ENCODE measurements at regions not wholly inside any gene's neighbourhood (a gene's known extent, or its start where the extent isn't known, plus 50 kb on each side); places are given as distances from the start of the nearest gene placed in this dataset.
"Not testable (repeated sequence)": the region's sequence is repeated elsewhere in the genome, so short reads cannot be mapped to it uniquely, and the experiment has no call there.

GRCh38 chr4:38279650-38280322, 319.6 kb downstream of the PTTG2 start:
- DNase-seq = no peak

- DNase-seq = no peak
Observed at GRCh38 chr4:38280323-38280706, 320.1 kb downstream of the PTTG2 start.

- no peak for DNase-seq
Observed at GRCh38 chr4:38281371-38282071, 321.3 kb downstream of the PTTG2 start.

GRCh38 chr4:38283724-38284123, 323.5 kb downstream of the PTTG2 start:
- DNase-seq = no peak

- DNase-seq = no peak
Observed at GRCh38 chr4:38284294-38285030, 324.3 kb downstream of the PTTG2 start.

- no peak for DNase-seq
Observed at GRCh38 chr4:38287101-38287851, 327.1 kb downstream of the PTTG2 start.

- DNase-seq = no peak
Observed at GRCh38 chr4:38289553-38289952, 329.4 kb downstream of the PTTG2 start.

GRCh38 chr4:38290366-38290765, 330.2 kb downstream of the PTTG2 start:
- DNase-seq = no peak

GRCh38 chr4:38290914-38291313, 330.7 kb downstream of the PTTG2 start:
- DNase-seq = no peak

GRCh38 chr4:38292529-38292928, 332.3 kb downstream of the PTTG2 start:
- DNase-seq = no peak

- no peak for DNase-seq
Observed at GRCh38 chr4:38294238-38294637, 334.0 kb downstream of the PTTG2 start.

- no peak for DNase-seq
Observed at GRCh38 chr4:38297061-38297460, 336.9 kb downstream of the PTTG2 start.

- no peak for DNase-seq
Observed at GRCh38 chr4:38298868-38299713, 338.9 kb downstream of the PTTG2 start.

- no peak for DNase-seq
Observed at GRCh38 chr4:38302910-38303309, 342.7 kb downstream of the PTTG2 start.

- not testable (repeated sequence) for DNase-seq
Observed at GRCh38 chr4:38304460-38304859, 344.3 kb downstream of the PTTG2 start.

GRCh38 chr4:38306482-38307071, 346.4 kb downstream of the PTTG2 start:
- DNase-seq = no peak

- no peak for DNase-seq
Observed at GRCh38 chr4:38308728-38309311, 348.6 kb downstream of the PTTG2 start.

- no peak for DNase-seq
Observed at GRCh38 chr4:38309471-38309870, 349.3 kb downstream of the PTTG2 start.

GRCh38 chr4:38310446-38311043, 350.3 kb downstream of the PTTG2 start:
- DNase-seq = no peak

GRCh38 chr4:38311495-38312126, 351.4 kb downstream of the PTTG2 start:
- no peak for DNase-seq

All from skin of body (tissue), 1 donor.